SH-SY5Y (cell line): ENCODE measurements at regions not wholly inside any gene's neighbourhood (a gene's known extent, or its start where the extent isn't known, plus 50 kb on each side); places are given as distances from the start of the nearest gene placed in this dataset.

Source experiments
- GATA2 ChIP-seq: IDR thresholded peaks from 2 replicates; pipeline ENCODE4 v1.6.1; 2011; ENCODE audit warnings: mild to moderate bottlenecking, low read depth, low read length
- GATA3 ChIP-seq: IDR thresholded peaks from 2 replicates; pipeline ENCODE4 v1.6.1; 2011; ENCODE audit warnings: low read depth, mild to moderate bottlenecking, low read length, moderate library complexity

DNA sequence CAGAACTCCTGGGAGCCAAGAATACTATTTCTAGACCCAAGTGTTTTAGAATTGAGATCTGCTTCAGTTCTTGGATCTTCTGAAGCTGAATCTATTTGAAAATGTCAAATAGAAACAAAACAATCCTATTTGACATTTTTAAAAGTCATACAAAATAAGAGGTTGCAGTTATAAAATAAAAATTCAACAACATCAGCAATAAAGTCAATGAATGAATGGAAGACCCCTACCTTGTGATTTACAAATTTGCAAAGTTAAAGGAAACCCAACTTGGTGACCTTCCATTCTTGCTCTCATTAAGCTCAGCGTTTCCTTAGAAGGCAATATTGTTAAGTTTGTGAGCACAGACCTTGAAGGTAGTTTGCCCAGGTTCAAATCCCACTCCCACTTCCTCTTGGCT, 531.8 kb upstream of the TENM3 start:
- no peak for TF ChIP-seq GATA2
- no peak for TF ChIP-seq GATA3
